Neuronal stem cell (in vitro differentiated cells): ENCODE measurements at regions not wholly inside any gene's neighbourhood (a gene's known extent, or its start where the extent isn't known, plus 50 kb on each side); places are given as distances from the start of the nearest gene placed in this dataset.

Source experiments
- DNase-seq: peaks from one replicate; pipeline ENCODE4 v3.0.0-alpha.2; 2013; ENCODE audit warnings: low spot score
- H2AFZ ChIP-seq: one replicate; pipeline ENCODE4 v1.6.1; 2013; ENCODE audit warnings: mild to moderate bottlenecking, low read length, inconsistent platforms
- H2AK5ac ChIP-seq: 2 replicates; pipeline ENCODE4 v1.6.1; 2013; ENCODE audit warnings: low read depth, mild to moderate bottlenecking, inconsistent platforms, low read length, moderate library complexity, mixed read lengths
- H2BK120ac ChIP-seq: 2 replicates; pipeline ENCODE4 v1.6.1; 2013; ENCODE audit warnings: low read depth, mild to moderate bottlenecking, inconsistent platforms, low read length, moderate library complexity, mixed read lengths
- H2BK12ac ChIP-seq: one replicate; pipeline ENCODE4 v1.6.1; 2013; ENCODE audit warnings: low read length, inconsistent platforms
- H2BK15ac ChIP-seq: 2 replicates; pipeline ENCODE4 v1.6.1; 2013; ENCODE audit warnings: mild to moderate bottlenecking, low read length, inconsistent platforms, mixed read lengths
- H2BK5ac ChIP-seq: one replicate; pipeline ENCODE4 v1.6.1; 2013; ENCODE audit warnings: inconsistent platforms, mild to moderate bottlenecking, low read length, moderate library complexity
- H3K14ac ChIP-seq: one replicate; pipeline ENCODE4 v1.6.1; 2013; ENCODE audit warnings: low read length, inconsistent platforms
- H3K18ac ChIP-seq: 2 replicates; pipeline ENCODE4 v1.6.1; 2013; ENCODE audit warnings: low read length, inconsistent platforms
- H3K23ac ChIP-seq: 2 replicates; pipeline ENCODE4 v1.6.1; 2013; ENCODE audit warnings: low read depth, mild to moderate bottlenecking, mixed read lengths, low read length, inconsistent platforms; ENCODE audit not compliant: poor library complexity
- H3K27ac ChIP-seq: replicated peaks from 3 replicates; pipeline ENCODE4 v1.5.1; 2013; ENCODE audit warnings: low read length, inconsistent platforms
- H3K27me3 ChIP-seq, 3 experiments: 2 replicates each; pipeline ENCODE4 v1.6.1; 2013; ENCODE audit warnings: low read length in 3 of 3, mild to moderate bottlenecking in 2 of 3, inconsistent platforms in 1 of 3, low read depth in 1 of 3, mixed read lengths in 1 of 3, moderate library complexity in 1 of 3; ENCODE audit not compliant: control insufficient read depth in 3 of 3, insufficient read depth in 3 of 3
- H3K36me3 ChIP-seq, 2 donors: replicated peaks in 1 of 2; 2 replicates each; pipeline ENCODE4 v1.6.1; 2013; ENCODE audit warnings: low read length in 2 of 2; ENCODE audit not compliant: control insufficient read depth in 2 of 2, insufficient read depth in 2 of 2
- H3K4ac ChIP-seq: 2 replicates; pipeline ENCODE4 v1.6.1; 2013; ENCODE audit warnings: inconsistent platforms, mild to moderate bottlenecking, low read length, moderate library complexity
- H3K4me1 ChIP-seq, 2 donors: 1 replicate in 1 of 2; 2 replicates in 1 of 2; pipeline ENCODE4 v1.6.1; 2013; ENCODE audit warnings: low read length in 2 of 2, low read depth in 1 of 2; ENCODE audit not compliant: control insufficient read depth in 2 of 2, insufficient read depth in 1 of 2
- H3K4me2 ChIP-seq: one replicate; pipeline ENCODE4 v1.6.1; 2013; ENCODE audit warnings: mild to moderate bottlenecking, low read length, inconsistent platforms; ENCODE audit not compliant: insufficient read depth, poor library complexity, severe bottlenecking
- H3K4me3 ChIP-seq, 2 donors: 2 replicates each; pipeline ENCODE4 v1.5.1; 2013; ENCODE audit warnings: low read length in 2 of 2, mild to moderate bottlenecking in 2 of 2, inconsistent platforms in 1 of 2, moderate library complexity in 1 of 2
- H3K79me1 ChIP-seq: one replicate; pipeline ENCODE4 v1.6.1; 2013; ENCODE audit warnings: low read depth, mild to moderate bottlenecking, inconsistent platforms, low read length, moderate library complexity
- H3K9ac ChIP-seq: one replicate; pipeline ENCODE4 v1.6.1; 2013; ENCODE audit warnings: mild to moderate bottlenecking, low read depth, low read length, inconsistent platforms; ENCODE audit not compliant: poor library complexity
- H3K9me3 ChIP-seq, 2 donors: replicated peaks in 1 of 2; 2 replicates each; pipeline versions ENCODE3 to v1.6.1; 2013; ENCODE audit warnings: low read length in 2 of 2, mild to moderate bottlenecking in 2 of 2, inconsistent platforms in 1 of 2, low read depth in 1 of 2, mixed read lengths in 1 of 2, moderate library complexity in 1 of 2; ENCODE audit not compliant: control insufficient read depth in 2 of 2, insufficient read depth in 1 of 2
- H4K8ac ChIP-seq: one replicate; pipeline ENCODE4 v1.6.1; 2013; ENCODE audit warnings: low read depth, mild to moderate bottlenecking, inconsistent platforms, low read length, moderate library complexity
- H4K91ac ChIP-seq: one replicate; pipeline ENCODE4 v1.6.1; 2013; ENCODE audit warnings: low read length, low read depth, mild to moderate bottlenecking, inconsistent platforms; ENCODE audit not compliant: poor library complexity
- WGBS, 2 donors: extraction: QIAGEN DNeasy Blood & Tissue Kit; methylation state at CpG; one replicate each; pipeline ENCODE4 v1.1.7; 2013; ENCODE audit warnings: missing lambda C conversion rate in 2 of 2, mixed read lengths in 1 of 2; ENCODE audit not compliant: insufficient read length in 2 of 2, insufficient replicate concordance in 1 of 2; ENCODE audit errors: extremely low coverage in 2 of 2; 5-methylcytosine and 5-hydroxymethylcytosine counted together

DNA sequence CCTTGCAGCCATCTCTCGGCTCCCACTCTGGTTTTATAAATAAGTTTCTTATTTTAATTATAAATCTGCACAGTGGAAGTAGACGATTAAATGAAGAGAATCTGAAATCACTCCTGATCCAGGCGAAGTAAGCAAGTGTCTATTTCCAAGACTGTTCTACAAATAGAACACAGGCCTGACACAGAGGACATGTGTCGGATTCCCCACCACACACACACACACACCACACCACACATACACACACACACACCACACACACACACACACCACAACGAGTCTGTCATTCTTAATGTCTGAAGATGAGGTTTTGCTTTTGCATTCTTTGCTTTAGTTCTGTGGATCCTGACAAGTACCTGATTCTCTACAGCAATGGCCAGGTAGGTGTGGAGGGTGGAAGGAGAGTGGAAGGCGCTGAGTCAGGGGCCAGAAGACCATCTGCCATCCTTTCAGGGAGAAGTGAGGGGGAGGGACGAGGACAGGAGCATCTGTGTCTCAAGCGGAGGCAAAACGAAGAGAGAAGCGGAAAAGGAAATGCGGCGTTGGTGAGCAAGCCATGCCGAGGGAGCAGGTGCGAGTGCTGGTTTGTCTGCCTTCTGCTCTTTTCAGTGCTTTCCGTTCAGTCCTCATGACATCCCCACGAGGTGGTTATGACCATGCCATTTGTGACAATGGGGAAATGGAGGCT lies 110.2 kb downstream of the TEX26 start:
- no CpG with 5 or more reads among the region's 16 CpGs for WGBS, 2 donors
- H3K18ac ChIP-seq, result no peak overlapping the region
- no peak overlapping the region for H3K4me3 ChIP-seq
- no peak overlapping the region for H3K4me2 ChIP-seq
- no peak overlapping the region for H2BK120ac ChIP-seq
- H2BK5ac ChIP-seq, result no peak overlapping the region
- no peak overlapping the region for H2AK5ac ChIP-seq
- H3K27ac ChIP-seq, result no peak overlapping the region
- H3K9me3 ChIP-seq, result no peaks in the 10 kb centered on the region
- H3K4me1 ChIP-seq, result peaks cover 0 to 6% of the 10 kb centered on the region in 2 donors
- no peak overlapping the region for H3K9ac ChIP-seq
- H4K91ac ChIP-seq, result no peak overlapping the region
- H4K8ac ChIP-seq, result no peak overlapping the region
- H3K14ac ChIP-seq, result no peak overlapping the region
- H3K4ac ChIP-seq, result no peak overlapping the region
- no peaks in the 10 kb centered on the region for H3K36me3 ChIP-seq
- no peak overlapping the region for H2BK15ac ChIP-seq
- H3K23ac ChIP-seq, result no peak overlapping the region
- no peak for DNase-seq
- H2AFZ ChIP-seq, result no peak overlapping the region
- peaks cover 0 to 5% (median 0%) of the 10 kb centered on the region in 3 experiments for H3K27me3 ChIP-seq
- H2BK12ac ChIP-seq, result no peak overlapping the region
- no peaks in the 10 kb centered on the region for H3K79me1 ChIP-seq

DNA sequence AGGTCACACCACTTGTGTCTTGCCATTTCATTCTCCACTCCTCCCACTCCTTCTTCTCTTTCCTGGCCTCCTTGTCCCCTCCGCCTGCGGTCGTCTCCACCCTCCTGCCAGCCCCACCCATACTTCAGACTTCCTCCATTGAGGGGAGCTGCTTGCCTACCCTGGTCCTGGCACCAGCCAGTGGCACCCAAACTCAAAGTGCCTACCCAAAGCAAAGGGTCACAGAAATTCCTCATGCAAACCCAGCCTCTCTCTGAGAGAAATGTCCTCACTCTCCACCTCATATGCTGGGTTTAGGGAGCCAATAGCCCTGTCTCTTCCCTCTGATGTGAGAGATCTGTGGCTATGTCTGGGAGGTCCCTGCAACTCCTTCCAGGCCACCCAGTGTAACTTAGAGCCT lies 109.6 kb downstream of the TEX26 start:
- Histone ChIP-seq H2BK15ac (no peak overlapping the region), H3K9me3 (no peaks in the 10 kb centered on the region), H4K8ac (no peak overlapping the region), H3K27ac (no peak overlapping the region), H2BK12ac (no peak overlapping the region), H2AK5ac (no peak overlapping the region), H3K14ac (no peak overlapping the region), H3K4me2 (no peak overlapping the region), H3K27me3 (peaks cover 0 to 5% (median 1%) of the 10 kb centered on the region in 3 experiments), H3K23ac (no peak overlapping the region), H2BK5ac (no peak overlapping the region), H2BK120ac (peak overlapping the region; percentile 20), H4K91ac (no peak overlapping the region), H3K4me3 (no peak overlapping the region), H3K4me1 (peaks cover 0 to 4% of the 10 kb centered on the region in 2 donors), H3K4ac (no peak overlapping the region), H3K36me3 (no peaks in the 10 kb centered on the region), H3K9ac (no peak overlapping the region), H3K18ac (no peak overlapping the region), H2AFZ (no peak overlapping the region), H3K79me1 (no peaks in the 10 kb centered on the region)
- no CpG with 5 or more reads among the region's 3 CpGs for WGBS, 2 donors
- no peak for DNase-seq

DNA sequence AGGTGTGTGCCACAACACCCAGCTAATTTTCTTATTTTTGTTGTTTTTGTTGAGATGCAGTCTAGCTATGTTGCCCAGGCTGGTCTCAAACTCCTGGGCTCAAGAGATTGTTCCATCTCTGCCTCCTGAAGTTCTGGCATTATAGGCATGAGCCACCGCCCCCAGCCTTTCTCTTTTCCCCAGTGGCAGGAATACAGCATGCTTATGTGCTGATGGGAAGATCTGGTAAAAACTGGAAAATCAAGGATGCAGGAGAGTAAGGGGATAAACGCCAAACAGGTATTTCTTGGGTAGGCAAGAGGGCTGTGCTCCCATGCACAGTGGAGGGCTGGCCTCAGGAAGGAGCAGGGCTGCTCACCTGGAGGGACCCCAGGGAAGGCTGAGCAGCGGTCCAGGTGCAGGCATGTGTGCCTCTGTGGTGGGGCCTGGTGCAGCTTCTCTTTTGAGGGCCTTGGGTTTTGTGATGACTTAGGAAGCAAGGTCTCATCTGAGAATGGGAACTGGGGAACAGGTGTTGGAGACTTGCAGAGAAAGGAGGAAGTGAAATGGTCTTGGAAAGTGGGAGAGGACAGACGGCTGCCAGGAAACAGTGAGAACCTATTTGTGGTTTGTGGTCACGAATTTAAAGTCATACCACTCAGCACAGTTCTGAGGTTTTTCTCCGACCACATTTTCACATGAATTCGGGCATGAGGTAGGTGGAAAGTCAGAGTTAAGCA lies 106.5 kb downstream of the TEX26 start:
- Histone ChIP-seq H3K27me3 (peaks cover 0 to 10% (median 1%) of the 10 kb centered on the region in 3 experiments), H3K9ac (no peak overlapping the region), H3K23ac (no peak overlapping the region), H3K4me1 (no peaks in the 10 kb centered on the region), H3K9me3 (no peaks in the 10 kb centered on the region), H3K14ac (no peak overlapping the region), H3K4me3 (no peak overlapping the region), H4K91ac (no peak overlapping the region), H2BK120ac (no peak overlapping the region), H3K36me3 (no peaks in the 10 kb centered on the region), H2BK5ac (no peak overlapping the region), H2AK5ac (peak overlapping the region; percentile 54), H3K4ac (no peak overlapping the region), H4K8ac (no peak overlapping the region), H2BK15ac (no peak overlapping the region), H3K18ac (no peak overlapping the region), H2AFZ (no peak overlapping the region), H3K27ac (no peak overlapping the region), H2BK12ac (no peak overlapping the region), H3K4me2 (no peak overlapping the region), H3K79me1 (no peaks in the 10 kb centered on the region)
- no CpG with 5 or more reads among the region's 7 CpGs for WGBS, 2 donors
- DNase-seq, result no peak

DNA sequence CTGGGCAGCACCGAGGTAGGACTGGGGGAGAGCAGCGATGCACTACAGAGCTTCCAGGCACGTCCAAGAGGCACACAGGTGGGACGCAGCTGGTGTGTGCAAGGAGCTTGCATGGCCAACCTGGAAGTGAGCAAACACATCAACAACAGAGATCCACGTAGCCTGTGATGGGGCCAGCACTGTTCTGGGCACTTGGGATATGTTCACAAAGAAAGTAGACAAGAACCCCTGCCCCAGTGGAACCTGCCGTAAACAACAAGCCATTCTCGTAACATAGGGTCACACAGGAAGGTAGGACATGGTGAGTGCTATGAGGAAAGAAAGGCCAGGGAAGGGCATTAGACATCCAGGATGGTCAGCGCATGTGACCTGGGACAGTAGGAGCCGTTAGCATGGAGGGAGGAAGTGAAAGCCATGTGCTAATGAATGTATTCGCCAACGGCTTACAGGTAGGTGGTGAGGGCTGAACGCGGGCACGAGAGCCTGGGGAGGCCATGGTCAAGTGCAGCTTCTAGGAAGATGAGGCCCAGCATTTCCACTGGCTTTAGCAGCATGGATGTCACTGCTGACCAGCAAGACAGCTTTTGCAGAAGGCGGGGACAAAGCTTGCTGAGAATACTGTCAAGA lies 105.5 kb downstream of the TEX26 start:
- DNase-seq, result no peak
- Histone ChIP-seq H3K36me3 (no peaks in the 10 kb centered on the region), H2AFZ (no peak overlapping the region), H3K4me1 (no peaks in the 10 kb centered on the region), H3K27ac (no peak overlapping the region), H3K4ac (no peak overlapping the region), H3K9ac (no peak overlapping the region), H2BK12ac (no peak overlapping the region), H3K18ac (no peak overlapping the region), H2BK5ac (no peak overlapping the region), H3K4me3 (peak overlapping the region in 1 of 2 donors; percentile 60), H3K9me3 (no peaks in the 10 kb centered on the region), H3K27me3 (peaks cover 0 to 13% (median 1%) of the 10 kb centered on the region in 3 experiments), H2BK120ac (no peak overlapping the region), H4K91ac (no peak overlapping the region), H3K14ac (peak overlapping the region; percentile 60), H3K79me1 (no peaks in the 10 kb centered on the region), H3K23ac (peak overlapping the region; percentile 6), H3K4me2 (no peak overlapping the region), H2AK5ac (no peak overlapping the region), H2BK15ac (no peak overlapping the region), H4K8ac (no peak overlapping the region)
- WGBS, 2 donors, result no CpG with 5 or more reads among the region's 15 CpGs
